ENCODE measurements at regions not wholly inside any gene's neighbourhood (a gene's known extent, or its start where the extent isn't known, plus 50 kb on each side); places are given as distances from the start of the nearest gene placed in this dataset.

DNA sequence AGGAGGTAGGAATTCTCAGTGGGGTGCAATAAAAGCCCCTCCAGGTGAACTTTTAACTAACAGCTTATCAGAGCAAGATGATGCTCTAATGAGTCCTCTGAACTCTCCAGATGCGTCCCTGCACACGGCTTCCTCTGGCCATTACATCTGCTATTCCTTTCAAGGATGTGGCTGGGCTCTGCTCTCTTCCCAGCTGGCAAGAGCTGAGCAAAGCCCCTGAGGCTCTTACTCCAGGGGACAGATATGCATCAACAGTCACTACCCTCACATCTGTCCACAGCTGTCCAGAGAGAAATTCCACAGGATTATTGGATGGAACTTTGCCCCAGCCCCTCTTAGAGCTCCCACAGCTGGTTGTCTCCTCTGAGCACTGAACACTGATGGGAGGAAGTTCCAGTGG lies 267.8 kb downstream of the C1orf94 start:
- no peak for TF ChIP-seq ESRRG (CRISPR knock-in tag; IDR thresholded peaks at IDR 0.05)
- TF ChIP-seq, protein P1, sequence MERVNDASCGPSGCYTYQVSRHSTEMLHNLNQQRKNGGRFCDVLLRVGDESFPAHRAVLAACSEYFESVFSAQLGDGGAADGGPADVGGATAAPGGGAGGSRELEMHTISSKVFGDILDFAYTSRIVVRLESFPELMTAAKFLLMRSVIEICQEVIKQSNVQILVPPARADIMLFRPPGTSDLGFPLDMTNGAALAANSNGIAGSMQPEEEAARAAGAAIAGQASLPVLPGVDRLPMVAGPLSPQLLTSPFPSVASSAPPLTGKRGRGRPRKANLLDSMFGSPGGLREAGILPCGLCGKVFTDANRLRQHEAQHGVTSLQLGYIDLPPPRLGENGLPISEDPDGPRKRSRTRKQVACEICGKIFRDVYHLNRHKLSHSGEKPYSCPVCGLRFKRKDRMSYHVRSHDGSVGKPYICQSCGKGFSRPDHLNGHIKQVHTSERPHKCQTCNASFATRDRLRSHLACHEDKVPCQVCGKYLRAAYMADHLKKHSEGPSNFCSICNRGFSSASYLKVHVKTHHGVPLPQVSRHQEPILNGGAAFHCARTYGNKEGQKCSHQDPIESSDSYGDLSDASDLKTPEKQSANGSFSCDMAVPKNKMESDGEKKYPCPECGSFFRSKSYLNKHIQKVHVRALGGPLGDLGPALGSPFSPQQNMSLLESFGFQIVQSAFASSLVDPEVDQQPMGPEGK (CRISPR knock-in tag; IDR thresholded peaks at IDR 0.05; ENCODE audit: borderline replicate concordance): no peak
- no peak for TF ChIP-seq ZFP30 (CRISPR knock-in tag; IDR thresholded peaks at IDR 0.05)
- no peak for TF ChIP-seq ISL1 (CRISPR knock-in tag; IDR thresholded peaks at IDR 0.05)
- TF ChIP-seq TOX (CRISPR knock-in tag; IDR thresholded peaks at IDR 0.05; ENCODE audit: borderline replicate concordance): no peak
- no peak for TF ChIP-seq ZFP3 (CRISPR knock-in tag; IDR thresholded peaks at IDR 0.05)
- no peak for TF ChIP-seq CSDC2 (CRISPR knock-in tag; IDR thresholded peaks at IDR 0.05)
- TF ChIP-seq RARB (CRISPR knock-in tag; IDR thresholded peaks at IDR 0.05): no peak
- no peak for TF ChIP-seq GLIS3 (CRISPR knock-in tag; IDR thresholded peaks at IDR 0.05)
- TF ChIP-seq, protein P2, sequence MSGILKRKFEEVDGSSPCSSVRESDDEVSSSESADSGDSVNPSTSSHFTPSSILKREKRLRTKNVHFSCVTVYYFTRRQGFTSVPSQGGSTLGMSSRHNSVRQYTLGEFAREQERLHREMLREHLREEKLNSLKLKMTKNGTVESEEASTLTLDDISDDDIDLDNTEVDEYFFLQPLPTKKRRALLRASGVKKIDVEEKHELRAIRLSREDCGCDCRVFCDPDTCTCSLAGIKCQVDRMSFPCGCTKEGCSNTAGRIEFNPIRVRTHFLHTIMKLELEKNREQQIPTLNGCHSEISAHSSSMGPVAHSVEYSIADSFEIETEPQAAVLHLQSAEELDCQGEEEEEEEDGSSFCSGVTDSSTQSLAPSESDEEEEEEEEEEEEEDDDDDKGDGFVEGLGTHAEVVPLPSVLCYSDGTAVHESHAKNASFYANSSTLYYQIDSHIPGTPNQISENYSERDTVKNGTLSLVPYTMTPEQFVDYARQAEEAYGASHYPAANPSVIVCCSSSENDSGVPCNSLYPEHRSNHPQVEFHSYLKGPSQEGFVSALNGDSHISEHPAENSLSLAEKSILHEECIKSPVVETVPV (CRISPR knock-in tag; IDR thresholded peaks at IDR 0.05): no peak
- TF ChIP-seq ZNF70 (CRISPR knock-in tag; IDR thresholded peaks at IDR 0.05): no peak
- no peak for TF ChIP-seq PPARA (CRISPR knock-in tag; IDR thresholded peaks at IDR 0.05; ENCODE audit: borderline replicate concordance)
- TF ChIP-seq, protein P3, sequence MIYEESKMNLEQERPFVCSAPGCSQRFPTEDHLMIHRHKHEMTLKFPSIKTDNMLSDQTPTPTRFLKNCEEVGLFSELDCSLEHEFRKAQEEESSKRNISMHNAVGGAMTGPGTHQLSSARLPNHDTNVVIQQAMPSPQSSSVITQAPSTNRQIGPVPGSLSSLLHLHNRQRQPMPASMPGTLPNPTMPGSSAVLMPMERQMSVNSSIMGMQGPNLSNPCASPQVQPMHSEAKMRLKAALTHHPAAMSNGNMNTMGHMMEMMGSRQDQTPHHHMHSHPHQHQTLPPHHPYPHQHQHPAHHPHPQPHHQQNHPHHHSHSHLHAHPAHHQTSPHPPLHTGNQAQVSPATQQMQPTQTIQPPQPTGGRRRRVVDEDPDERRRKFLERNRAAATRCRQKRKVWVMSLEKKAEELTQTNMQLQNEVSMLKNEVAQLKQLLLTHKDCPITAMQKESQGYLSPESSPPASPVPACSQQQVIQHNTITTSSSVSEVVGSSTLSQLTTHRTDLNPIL (CRISPR knock-in tag; IDR thresholded peaks at IDR 0.05; ENCODE audit: low read depth): no peak
- TF ChIP-seq TCF4 (CRISPR knock-in tag; IDR thresholded peaks at IDR 0.05; ENCODE audit: borderline replicate concordance): no peak
- TF ChIP-seq, protein P4, sequence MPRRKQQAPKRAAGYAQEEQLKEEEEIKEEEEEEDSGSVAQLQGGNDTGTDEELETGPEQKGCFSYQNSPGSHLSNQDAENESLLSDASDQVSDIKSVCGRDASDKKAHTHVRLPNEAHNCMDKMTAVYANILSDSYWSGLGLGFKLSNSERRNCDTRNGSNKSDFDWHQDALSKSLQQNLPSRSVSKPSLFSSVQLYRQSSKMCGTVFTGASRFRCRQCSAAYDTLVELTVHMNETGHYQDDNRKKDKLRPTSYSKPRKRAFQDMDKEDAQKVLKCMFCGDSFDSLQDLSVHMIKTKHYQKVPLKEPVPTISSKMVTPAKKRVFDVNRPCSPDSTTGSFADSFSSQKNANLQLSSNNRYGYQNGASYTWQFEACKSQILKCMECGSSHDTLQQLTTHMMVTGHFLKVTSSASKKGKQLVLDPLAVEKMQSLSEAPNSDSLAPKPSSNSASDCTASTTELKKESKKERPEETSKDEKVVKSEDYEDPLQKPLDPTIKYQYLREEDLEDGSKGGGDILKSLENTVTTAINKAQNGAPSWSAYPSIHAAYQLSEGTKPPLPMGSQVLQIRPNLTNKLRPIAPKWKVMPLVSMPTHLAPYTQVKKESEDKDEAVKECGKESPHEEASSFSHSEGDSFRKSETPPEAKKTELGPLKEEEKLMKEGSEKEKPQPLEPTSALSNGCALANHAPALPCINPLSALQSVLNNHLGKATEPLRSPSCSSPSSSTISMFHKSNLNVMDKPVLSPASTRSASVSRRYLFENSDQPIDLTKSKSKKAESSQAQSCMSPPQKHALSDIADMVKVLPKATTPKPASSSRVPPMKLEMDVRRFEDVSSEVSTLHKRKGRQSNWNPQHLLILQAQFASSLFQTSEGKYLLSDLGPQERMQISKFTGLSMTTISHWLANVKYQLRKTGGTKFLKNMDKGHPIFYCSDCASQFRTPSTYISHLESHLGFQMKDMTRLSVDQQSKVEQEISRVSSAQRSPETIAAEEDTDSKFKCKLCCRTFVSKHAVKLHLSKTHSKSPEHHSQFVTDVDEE (CRISPR knock-in tag; IDR thresholded peaks at IDR 0.05): no peak
- TF ChIP-seq SNAI2 (CRISPR knock-in tag; IDR thresholded peaks at IDR 0.05): no peak
- TF ChIP-seq ARNTL (CRISPR knock-in tag; IDR thresholded peaks at IDR 0.05; ENCODE audit: borderline replicate concordance, low read depth): no peak
- no peak for ATAC-seq

DNA sequence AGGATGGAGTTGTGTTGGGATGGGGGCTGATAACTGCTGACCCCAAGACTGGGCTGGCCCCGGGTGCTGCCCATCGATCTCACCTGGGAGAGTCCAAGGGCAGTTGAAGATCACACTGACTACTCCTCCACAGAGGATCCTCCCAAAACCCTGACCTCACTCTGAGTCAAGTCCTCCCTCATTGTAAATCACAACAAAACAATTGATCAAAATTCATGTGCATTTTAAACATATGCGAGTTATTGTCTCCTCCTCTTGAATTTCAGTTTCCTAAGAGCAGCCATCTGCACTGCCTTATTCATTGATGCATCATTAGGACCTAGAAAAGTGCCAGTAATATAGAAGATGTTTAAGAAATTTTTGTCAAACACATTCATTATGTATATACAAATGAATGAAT lies 273.6 kb downstream of the C1orf94 start:
- no peak for TF ChIP-seq CSDC2 (CRISPR knock-in tag; IDR thresholded peaks at IDR 0.05)
- no peak for TF ChIP-seq ZFP3 (CRISPR knock-in tag; IDR thresholded peaks at IDR 0.05)
- no peak for TF ChIP-seq TOX (CRISPR knock-in tag; IDR thresholded peaks at IDR 0.05; ENCODE audit: borderline replicate concordance)
- ATAC-seq: no peak

DNA sequence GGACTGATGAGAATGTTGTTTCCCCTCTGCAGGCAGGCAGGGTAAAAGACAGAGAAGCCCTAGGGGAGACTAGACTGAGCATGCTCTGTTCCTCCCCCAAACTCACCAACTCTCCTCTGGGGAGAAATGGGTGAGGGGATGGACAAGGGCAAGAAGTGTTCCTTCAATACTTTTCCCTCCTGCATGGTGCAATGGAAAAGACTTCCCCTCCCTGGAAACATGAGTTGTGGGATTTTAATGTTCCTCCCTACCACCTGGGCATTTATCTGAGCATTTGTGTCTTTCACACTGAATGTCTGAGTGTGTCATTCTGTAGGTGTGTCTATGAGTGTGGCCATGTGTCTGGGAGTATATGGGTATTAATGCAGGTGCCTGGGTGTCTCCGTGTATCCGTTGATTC lies 275.7 kb downstream of the C1orf94 start:
- TF ChIP-seq, protein P3 (CRISPR knock-in tag; IDR thresholded peaks at IDR 0.05; ENCODE audit: low read depth): no peak
- TF ChIP-seq BACH2 (CRISPR knock-in tag; IDR thresholded peaks at IDR 0.05; ENCODE audit: borderline replicate concordance): no peak
- no peak for TF ChIP-seq ZC3H10 (CRISPR knock-in tag; IDR thresholded peaks at IDR 0.05)
- TF ChIP-seq, protein P2 (CRISPR knock-in tag; IDR thresholded peaks at IDR 0.05): no peak
- no peak for TF ChIP-seq SNAI2 (CRISPR knock-in tag; IDR thresholded peaks at IDR 0.05)
- no peak for TF ChIP-seq ZNF565 (CRISPR knock-in tag; conservative IDR thresholded peaks at IDR 0.05; ENCODE audit: low read depth)
- TF ChIP-seq GLIS3 (CRISPR knock-in tag; IDR thresholded peaks at IDR 0.05): no peak
- no peak for ATAC-seq
